ENCODE measurements at regions not wholly inside any gene's neighbourhood (a gene's known extent, or its start where the extent isn't known, plus 50 kb on each side); places are given as distances from the start of the nearest gene placed in this dataset.
"Not testable (repeated sequence)": the region's sequence is repeated elsewhere in the genome, so short reads cannot be mapped to it uniquely, and the experiment has no call there.

- intact Hi-C loops (cut with DNase I; ENCODE audit: low total_unique reads) = no loop called here
- TF ChIP-seq POLR2A (IDR thresholded peaks at IDR 0.05) = no peak
- no peak for DNase-seq
Measured at GRCh38 chr6:69456086-69456485, 340.7 kb downstream of the LMBRD1 start.

DNA sequence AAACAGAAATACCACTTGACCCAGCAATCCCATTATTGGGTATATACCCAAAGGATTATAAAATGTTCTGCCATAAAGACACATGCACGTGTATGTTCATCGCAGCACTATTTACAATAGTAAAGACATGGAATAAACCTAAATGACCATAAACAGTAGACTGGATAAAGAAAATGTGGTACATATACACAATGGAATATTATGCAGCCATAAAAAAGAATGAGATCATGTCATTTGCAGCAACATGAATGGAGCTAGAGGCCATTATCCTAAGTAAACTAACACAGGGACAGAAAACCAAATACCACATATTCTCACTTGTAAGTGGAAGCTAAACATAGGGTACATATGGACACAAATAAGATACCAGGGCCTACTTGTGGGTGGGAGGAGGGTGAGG, 342.2 kb downstream of the LMBRD1 start:
- H3K4me1 ChIP-seq; H3K27me3 ChIP-seq; DNase-seq; H3K9me3 ChIP-seq; H3K36me3 ChIP-seq (ENCODE audit: low read depth, missing control alignments); intact Hi-C loops (cut with DNase I; ENCODE audit: low total_unique reads); H3K4me3 ChIP-seq; H3K27ac ChIP-seq: not testable (repeated sequence)
- 84 to 93% methylated on average over 2 of the region's 2 CpGs for WGBS, 2 donors

More at GRCh38 chr6:69456086-69456485, 340.7 kb downstream of the LMBRD1 start:
- H3K4me1 ChIP-seq = no peaks in the 10 kb centered on the region
- no peaks in the 10 kb centered on the region for H3K9me3 ChIP-seq
- H3K4me3 ChIP-seq = no peak overlapping the region
- H3K27me3 ChIP-seq = no peaks in the 10 kb centered on the region
- WGBS, 2 donors = 64 to 76% methylated on average over 3 of the region's 3 CpGs
- H3K27ac ChIP-seq = no peak overlapping the region
- H3K36me3 ChIP-seq (ENCODE audit: low read depth, missing control alignments) = no peaks in the 10 kb centered on the region

- H3K27ac ChIP-seq; H3K27me3 ChIP-seq; intact Hi-C loops (cut with DNase I; ENCODE audit: low total_unique reads); H3K4me1 ChIP-seq; DNase-seq; H3K36me3 ChIP-seq (ENCODE audit: low read depth, missing control alignments); H3K4me3 ChIP-seq; H3K9me3 ChIP-seq: not testable (repeated sequence)
- WGBS, 2 donors = 69 to 75% methylated on average over 3 of the region's 3 CpGs
Measured at GRCh38 chr6:69450493-69450892, 346.3 kb downstream of the LMBRD1 start.

- H3K4me1 ChIP-seq = no peaks in the 10 kb centered on the region
- H3K4me3 ChIP-seq = no peak overlapping the region
- H3K27me3 ChIP-seq = no peaks in the 10 kb centered on the region
- intact Hi-C loops (cut with DNase I; ENCODE audit: low total_unique reads) = no loop called here
- WGBS, 2 donors = 84 to 90% methylated on average over 3 to 8 of the region's 8 CpGs
- DNase-seq = no peak
- no peak for TF ChIP-seq POLR2A (IDR thresholded peaks at IDR 0.05)
- H3K36me3 ChIP-seq (ENCODE audit: low read depth, missing control alignments) = no peaks in the 10 kb centered on the region
- no peaks in the 10 kb centered on the region for H3K9me3 ChIP-seq
- no peak overlapping the region for H3K27ac ChIP-seq
Measured at GRCh38 chr6:69449887-69450286, 346.9 kb downstream of the LMBRD1 start.

Data from testis (tissue), 2 donors.